Cardiac fibroblast (primary cell): ENCODE measurements at regions not wholly inside any gene's neighbourhood (a gene's known extent, or its start where the extent isn't known, plus 50 kb on each side); places are given as distances from the start of the nearest gene placed in this dataset.

ENCODE experiments used
- DNase-seq, 2 donors: peaks; one replicate each; pipeline versions ENCODE4 v3.0.0 to v3.0.0-alpha.2; 2010; ENCODE audit warnings: low read depth in 2 of 2
- H3K4me3 ChIP-seq, 2 donors: replicated peaks in 1 of 2; 1 replicate in 1 of 2; 2 replicates in 1 of 2; pipeline ENCODE4 v1.5.1; 2011; ENCODE audit warnings: low read depth in 2 of 2, low read length in 2 of 2, mild to moderate bottlenecking in 2 of 2, moderate library complexity in 1 of 2
- TF ChIP-seq, protein P1 (sequence below): IDR thresholded peaks from one replicate; pipeline ENCODE4 v1.5.1; 2011; ENCODE audit warnings: low read depth, mild to moderate bottlenecking, low read length, inconsistent platforms

- no peak overlapping the region for H3K4me3 ChIP-seq
- DNase-seq, result peak; percentile 66 to 83
- TF ChIP-seq, protein P1, sequence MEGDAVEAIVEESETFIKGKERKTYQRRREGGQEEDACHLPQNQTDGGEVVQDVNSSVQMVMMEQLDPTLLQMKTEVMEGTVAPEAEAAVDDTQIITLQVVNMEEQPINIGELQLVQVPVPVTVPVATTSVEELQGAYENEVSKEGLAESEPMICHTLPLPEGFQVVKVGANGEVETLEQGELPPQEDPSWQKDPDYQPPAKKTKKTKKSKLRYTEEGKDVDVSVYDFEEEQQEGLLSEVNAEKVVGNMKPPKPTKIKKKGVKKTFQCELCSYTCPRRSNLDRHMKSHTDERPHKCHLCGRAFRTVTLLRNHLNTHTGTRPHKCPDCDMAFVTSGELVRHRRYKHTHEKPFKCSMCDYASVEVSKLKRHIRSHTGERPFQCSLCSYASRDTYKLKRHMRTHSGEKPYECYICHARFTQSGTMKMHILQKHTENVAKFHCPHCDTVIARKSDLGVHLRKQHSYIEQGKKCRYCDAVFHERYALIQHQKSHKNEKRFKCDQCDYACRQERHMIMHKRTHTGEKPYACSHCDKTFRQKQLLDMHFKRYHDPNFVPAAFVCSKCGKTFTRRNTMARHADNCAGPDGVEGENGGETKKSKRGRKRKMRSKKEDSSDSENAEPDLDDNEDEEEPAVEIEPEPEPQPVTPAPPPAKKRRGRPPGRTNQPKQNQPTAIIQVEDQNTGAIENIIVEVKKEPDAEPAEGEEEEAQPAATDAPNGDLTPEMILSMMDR, result no peak
Observed at GRCh38 chr5:115460472-115460871, 84.1 kb downstream of the FEM1C start.

DNA sequence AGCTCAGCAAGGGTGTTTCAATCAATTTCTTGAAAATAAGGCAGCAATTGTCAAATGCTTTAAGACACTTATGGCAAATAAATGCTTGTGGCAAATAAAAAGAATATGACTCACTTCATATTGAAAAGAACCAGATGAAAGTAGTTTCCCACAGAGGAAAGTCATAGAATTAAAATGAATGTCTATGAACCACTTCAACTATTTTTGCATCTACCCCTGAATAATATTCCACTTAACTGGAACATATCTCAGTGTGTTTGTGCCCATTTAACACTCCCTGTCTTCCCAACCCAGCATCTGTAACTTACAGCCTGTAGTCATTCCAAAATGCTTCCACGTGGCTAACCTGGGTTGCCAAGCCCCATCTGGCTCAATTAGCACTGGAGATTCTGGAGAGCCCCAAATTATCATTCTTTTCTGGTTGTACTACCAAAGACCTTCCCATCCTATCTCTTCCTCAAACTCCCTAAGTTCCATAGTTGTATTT lies 84.7 kb downstream of the FEM1C start:
- TF ChIP-seq, protein P1, result no peak
- no peak overlapping the region for H3K4me3 ChIP-seq
- DNase-seq, result peak; percentile 50 to 72

DNA sequence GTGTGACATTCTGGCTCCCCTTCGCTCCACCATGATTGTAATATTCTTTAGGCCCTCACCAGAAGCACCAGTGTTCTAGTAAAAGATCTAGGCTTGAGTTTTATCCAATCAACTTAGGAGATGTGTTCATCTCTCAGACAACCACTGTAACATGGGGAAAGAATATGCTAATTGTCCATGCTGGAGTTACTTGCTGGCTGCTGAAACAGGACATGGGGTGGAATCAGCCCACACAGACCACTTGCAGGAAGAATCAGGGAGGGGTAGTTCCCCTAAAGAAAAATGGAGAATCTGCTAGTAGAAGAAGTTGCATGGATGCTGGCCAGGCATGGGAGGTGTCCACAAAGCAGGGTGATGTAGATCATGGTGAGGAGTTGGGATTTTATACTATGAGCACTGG lies 86.2 kb downstream of the FEM1C start:
- H3K4me3 ChIP-seq, result no peak overlapping the region
- TF ChIP-seq, protein P1, result no peak
- DNase-seq, result no peak

- peak; percentile 43 to 82 for DNase-seq
- H3K4me3 ChIP-seq, result no peak overlapping the region
- TF ChIP-seq, protein P1, result no peak
Observed at GRCh38 chr5:115458003-115458409, 86.6 kb downstream of the FEM1C start.

DNA sequence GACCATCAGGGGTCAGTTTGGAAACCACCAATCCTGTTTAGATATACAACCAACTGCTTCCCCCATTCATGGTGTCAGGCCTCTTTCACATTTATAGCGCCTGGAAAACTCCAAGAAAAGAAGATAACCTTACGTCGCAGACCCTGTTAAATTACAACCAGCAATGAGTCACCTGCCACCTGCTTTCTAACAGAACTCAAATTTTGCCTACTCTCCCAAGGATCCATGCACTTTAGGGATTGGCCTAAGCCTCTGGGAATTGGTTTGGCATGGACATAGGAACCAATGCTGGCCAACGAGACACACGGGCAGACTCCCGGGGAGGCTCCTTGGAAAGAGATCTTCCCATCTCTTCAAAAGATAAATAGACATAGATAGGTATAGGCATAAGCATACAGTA lies 87.0 kb downstream of the FEM1C start:
- H3K4me3 ChIP-seq, result no peak overlapping the region
- DNase-seq, result no peak
- TF ChIP-seq, protein P1, result no peak

GRCh38 chr5:115456539-115457040 lies 88.0 kb downstream of the FEM1C start:
- no peak overlapping the region for H3K4me3 ChIP-seq
- TF ChIP-seq, protein P1, result no peak
- DNase-seq, result no peak

DNA sequence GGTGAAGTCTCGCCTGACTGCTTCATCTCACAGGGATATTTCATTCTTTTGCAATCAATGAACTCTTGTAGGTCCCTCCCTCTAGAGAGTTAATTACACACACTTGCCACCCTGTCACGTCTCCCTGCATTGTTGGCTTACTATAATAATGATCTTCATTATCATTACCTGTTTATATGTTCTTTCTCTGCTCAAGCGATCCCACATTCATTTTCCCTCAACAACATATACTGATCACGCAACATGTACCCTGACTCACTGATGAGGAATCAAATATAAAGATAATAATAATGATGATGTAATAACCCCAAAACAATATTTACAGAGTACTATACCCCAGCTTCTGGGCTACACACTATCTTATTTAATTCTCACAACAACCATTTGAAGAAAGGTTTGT lies 88.5 kb downstream of the FEM1C start:
- DNase-seq, result peak; percentile 22 to 83
- TF ChIP-seq, protein P1, result no peak

More for the DNA sequence above, 88.5 kb downstream of the FEM1C start:
- H3K4me3 ChIP-seq, result no peak overlapping the region
